ENCODE measurements at regions not wholly inside any gene's neighbourhood (a gene's known extent, or its start where the extent isn't known, plus 50 kb on each side); places are given as distances from the start of the nearest gene placed in this dataset.

DNA sequence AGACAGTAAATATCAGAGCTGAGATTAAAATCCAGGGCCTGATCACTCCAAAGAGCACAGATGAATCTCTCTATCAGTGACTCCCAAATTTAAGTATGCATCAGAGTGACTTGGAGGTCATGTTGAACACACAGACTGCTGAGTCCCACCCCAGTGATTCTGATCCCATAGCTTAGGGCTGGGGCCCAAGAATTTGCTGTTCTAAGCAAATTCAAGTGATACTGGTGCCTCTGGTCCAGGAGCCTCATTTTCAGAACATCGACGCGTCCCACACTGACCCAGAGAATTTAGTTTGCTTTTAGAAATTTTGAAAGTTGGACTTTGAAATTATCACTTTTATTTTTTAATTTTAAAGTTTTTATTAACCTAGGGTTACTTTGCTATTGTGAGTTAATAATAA is 72.7 kb upstream of the NETO1 start:
- no peak for ATAC-seq
- Histone ChIP-seq H3K4me1 (no peaks in the 10 kb centered on the region), H3K27ac (no peak overlapping the region), H3K9me3 (no peaks in the 10 kb centered on the region), H3K36me3 (no peaks in the 10 kb centered on the region), H3K27me3 (ENCODE audit: low read depth) (no peaks in the 10 kb centered on the region), H3K4me3 (no peak overlapping the region)
- DNase-seq: no peak
- TF ChIP-seq, protein P1, sequence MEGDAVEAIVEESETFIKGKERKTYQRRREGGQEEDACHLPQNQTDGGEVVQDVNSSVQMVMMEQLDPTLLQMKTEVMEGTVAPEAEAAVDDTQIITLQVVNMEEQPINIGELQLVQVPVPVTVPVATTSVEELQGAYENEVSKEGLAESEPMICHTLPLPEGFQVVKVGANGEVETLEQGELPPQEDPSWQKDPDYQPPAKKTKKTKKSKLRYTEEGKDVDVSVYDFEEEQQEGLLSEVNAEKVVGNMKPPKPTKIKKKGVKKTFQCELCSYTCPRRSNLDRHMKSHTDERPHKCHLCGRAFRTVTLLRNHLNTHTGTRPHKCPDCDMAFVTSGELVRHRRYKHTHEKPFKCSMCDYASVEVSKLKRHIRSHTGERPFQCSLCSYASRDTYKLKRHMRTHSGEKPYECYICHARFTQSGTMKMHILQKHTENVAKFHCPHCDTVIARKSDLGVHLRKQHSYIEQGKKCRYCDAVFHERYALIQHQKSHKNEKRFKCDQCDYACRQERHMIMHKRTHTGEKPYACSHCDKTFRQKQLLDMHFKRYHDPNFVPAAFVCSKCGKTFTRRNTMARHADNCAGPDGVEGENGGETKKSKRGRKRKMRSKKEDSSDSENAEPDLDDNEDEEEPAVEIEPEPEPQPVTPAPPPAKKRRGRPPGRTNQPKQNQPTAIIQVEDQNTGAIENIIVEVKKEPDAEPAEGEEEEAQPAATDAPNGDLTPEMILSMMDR (IDR thresholded peaks at IDR 0.05): no peak
- intact Hi-C loops (cut with DNase I): no loop called here

DNA sequence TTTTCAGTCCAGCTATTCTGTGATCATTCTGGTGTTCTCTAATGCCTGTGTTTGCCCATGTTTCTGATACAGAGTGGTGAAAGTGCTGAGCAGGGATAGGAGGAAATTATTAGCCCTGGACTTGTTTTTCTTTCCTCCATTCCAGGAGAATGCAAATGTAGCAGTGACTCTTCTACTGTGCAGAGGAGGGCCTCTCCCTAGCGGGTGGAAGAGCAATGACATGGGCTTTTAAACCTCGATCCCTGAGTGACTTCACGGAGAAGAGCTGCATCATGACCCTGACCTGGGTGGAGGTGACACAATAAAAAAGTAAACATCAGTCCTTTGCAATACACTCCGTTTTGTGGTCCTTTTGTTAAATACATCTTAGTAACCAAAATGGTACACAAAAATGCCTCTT is 68.0 kb upstream of the NETO1 start:
- no peaks in the 10 kb centered on the region for H3K4me1 ChIP-seq
- no peak overlapping the region for H3K4me3 ChIP-seq
- intact Hi-C loops (cut with DNase I): no loop called here
- H3K27me3 ChIP-seq (ENCODE audit: low read depth): no peaks in the 10 kb centered on the region
- H3K9me3 ChIP-seq: no peaks in the 10 kb centered on the region
- H3K36me3 ChIP-seq: no peaks in the 10 kb centered on the region
- H3K27ac ChIP-seq: no peak overlapping the region
- TF ChIP-seq, protein P1 (IDR thresholded peaks at IDR 0.05): no peak
- DNase-seq (no peak), ATAC-seq (no peak)

DNA sequence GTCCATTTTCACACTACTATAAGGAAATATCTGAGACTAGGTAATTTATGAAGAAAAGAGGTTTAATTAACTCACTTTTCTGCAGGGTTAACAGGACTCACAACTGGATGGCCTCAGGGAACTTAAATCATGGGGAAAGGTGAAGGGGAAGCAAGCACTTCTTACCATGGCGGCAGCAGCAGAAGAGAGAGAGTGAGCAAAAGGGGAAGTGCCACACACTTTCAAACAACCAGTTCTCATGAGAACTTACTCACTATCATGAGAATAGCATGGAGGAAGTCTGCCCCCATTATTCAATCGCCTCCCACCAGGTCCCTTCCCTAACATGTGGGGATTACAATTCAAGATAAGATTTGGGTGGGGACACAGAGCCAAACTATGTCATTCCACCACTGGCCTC is 55.1 kb upstream of the NETO1 start:
- ATAC-seq: no peak
- Histone ChIP-seq H3K27ac (no peak overlapping the region), H3K36me3 (no peaks in the 10 kb centered on the region), H3K9me3 (no peaks in the 10 kb centered on the region), H3K4me1 (no peaks in the 10 kb centered on the region), H3K27me3 (ENCODE audit: low read depth) (no peaks in the 10 kb centered on the region), H3K4me3 (no peak overlapping the region)
- TF ChIP-seq, protein P1 (IDR thresholded peaks at IDR 0.05): no peak
- no peak for DNase-seq
- intact Hi-C loops (cut with DNase I): no loop called here
